CD4-positive, alpha-beta T cell (primary cell): ENCODE measurements at regions not wholly inside any gene's neighbourhood (a gene's known extent, or its start where the extent isn't known, plus 50 kb on each side); places are given as distances from the start of the nearest gene placed in this dataset.

ENCODE experiments used
- ATAC-seq: fragments of 200-7000 bp; cut with Tn5 transposase; one replicate; pipeline ENCODE4 v1.10.0; 2022; ENCODE audit warnings: mild to moderate bottlenecking; ENCODE audit not compliant: poor library complexity
- CTCF ChIA-PET: fragments of 350-600 bp; sonication (Branson Sonifier 250); formaldehyde crosslinking; loops from one replicate; lab custom pipeline; 2021; ENCODE audit warnings: antibody characterized with exemption, inconsistent platforms; lab: Charles Lee
- POLR2A ChIA-PET: fragments of 350-600 bp; sonication (Branson Sonifier 250); formaldehyde crosslinking; loops from one replicate; lab custom pipeline; 2021; ENCODE audit warnings: antibody characterized with exemption, inconsistent platforms; lab: Charles Lee
- DNase-seq, 14 experiments: peaks; one replicate each; pipeline ENCODE4 v3.0.0-alpha.2; 2013 to 2020; ENCODE audit warnings: mixed read lengths in 2 of 14
- H3K27ac ChIP-seq, 2 donors: one replicate each; pipeline versions ENCODE4 v1.5.1 to v1.7.0; 2013; ENCODE audit warnings: low read length in 2 of 2, low read depth in 1 of 2, mild to moderate bottlenecking in 1 of 2
- H3K27me3 ChIP-seq, 2 experiments: 1 replicate in 1 of 2; 2 replicates in 1 of 2; pipeline versions ENCODE4 v1.6.1 to v1.7.0; 2013; ENCODE audit warnings: low read length in 2 of 2, control low read depth in 1 of 2, mild to moderate bottlenecking in 1 of 2, moderate library complexity in 1 of 2; ENCODE audit not compliant: insufficient read depth in 2 of 2, control insufficient read depth in 1 of 2
- H3K36me3 ChIP-seq: one replicate; pipeline ENCODE4 v1.6.1; 2013; ENCODE audit warnings: low read length, control low read depth; ENCODE audit not compliant: insufficient read depth
- H3K4me1 ChIP-seq: one replicate; pipeline ENCODE4 v1.6.1; 2013; ENCODE audit warnings: low read length, control low read depth; ENCODE audit not compliant: insufficient read depth
- H3K4me3 ChIP-seq: one replicate; pipeline ENCODE4 v1.5.1; 2013; ENCODE audit warnings: mild to moderate bottlenecking, low read length, moderate library complexity
- H3K9me3 ChIP-seq, 2 experiments: 1 replicate in 1 of 2; 2 replicates in 1 of 2; pipeline versions ENCODE4 v1.6.1 to v1.7.0; 2013; ENCODE audit warnings: low read length in 2 of 2, mild to moderate bottlenecking in 2 of 2, control low read depth in 1 of 2, moderate library complexity in 1 of 2; ENCODE audit not compliant: control insufficient read depth in 1 of 2, insufficient read depth in 1 of 2
- H3K27ac Mint-ChIP-seq: one replicate; pipeline ENCODE4 v1.8.0; 2020; ENCODE audit warnings: mixed read lengths
- H3K27me3 Mint-ChIP-seq: one replicate; pipeline ENCODE4 v1.8.0; 2021; ENCODE audit warnings: mixed read lengths
- H3K36me3 Mint-ChIP-seq: one replicate; pipeline ENCODE4 v1.8.0; 2021; ENCODE audit warnings: low read depth, mixed read lengths
- H3K4me1 Mint-ChIP-seq: one replicate; pipeline ENCODE4 v1.8.0; 2021; ENCODE audit warnings: low read depth, mixed read lengths
- H3K4me3 Mint-ChIP-seq: one replicate; pipeline ENCODE4 v1.8.0; 2020; ENCODE audit warnings: mild to moderate bottlenecking, mixed read lengths
- H3K9me3 Mint-ChIP-seq: one replicate; pipeline ENCODE4 v1.8.0; 2020; ENCODE audit warnings: mixed read lengths
- CTCF ChIP-seq: fragments of 200-600 bp; IDR thresholded peaks from one replicate; pipeline ENCODE4 v1.8.0; 2022; ENCODE audit warnings: antibody characterized with exemption, mild to moderate bottlenecking
- intact Hi-C, 2 experiments: fragments of 100-400 bp; cut with DNase I in 1 of 2; cut with micrococcal nuclease in 1 of 2; formaldehyde crosslinking; loops; one replicate each; pipeline versions ENCODE4 v1.15.1 to v1.9.0; 2023 to 2025; cut with DNase I, micrococcal nuclease

GRCh38 chr6:4611429-4612129 is 164.6 kb upstream of the CDYL start:
- Mint-ChIP-seq H3K4me1 (peaks cover 4% of the 10 kb centered on the region), H3K9me3 (no peaks in the 10 kb centered on the region), H3K27ac (no peak overlapping the region), H3K4me3 (no peak overlapping the region), H3K27me3 (peaks cover 16% of the 10 kb centered on the region), H3K36me3 (no peaks in the 10 kb centered on the region)
- Histone ChIP-seq H3K4me3 (no peak overlapping the region), H3K9me3 (peaks cover 0 to 6% of the 10 kb centered on the region in 2 experiments), H3K4me1 (peaks cover 7% of the 10 kb centered on the region), H3K36me3 (no peaks in the 10 kb centered on the region), H3K27ac (no peak overlapping the region), H3K27me3 (no peaks in the 10 kb centered on the region)
- intact Hi-C loops = no loop called here
- DNase-seq = no peak
- no peak for ATAC-seq
- no peak for TF ChIP-seq CTCF
- POLR2A ChIA-PET = no interaction called here
- CTCF ChIA-PET = no interaction called here

GRCh38 chr6:4610256-4610655 is 165.9 kb upstream of the CDYL start:
- peaks cover 13% of the 10 kb centered on the region for H3K27me3 Mint-ChIP-seq
- H3K4me3 ChIP-seq = no peak overlapping the region
- H3K36me3 ChIP-seq = no peaks in the 10 kb centered on the region
- intact Hi-C loops = no loop called here
- no peak overlapping the region for H3K4me3 Mint-ChIP-seq
- no peaks in the 10 kb centered on the region for H3K36me3 Mint-ChIP-seq
- ChIA-PET POLR2A (no interaction called here), CTCF (no interaction called here)
- H3K27ac Mint-ChIP-seq = no peak overlapping the region
- no peak for TF ChIP-seq CTCF
- H3K9me3 Mint-ChIP-seq = no peaks in the 10 kb centered on the region
- DNase-seq (no peak), ATAC-seq (no peak)
- no peak overlapping the region for H3K27ac ChIP-seq
- H3K27me3 ChIP-seq = no peaks in the 10 kb centered on the region
- H3K9me3 ChIP-seq = peaks cover 0 to 6% of the 10 kb centered on the region in 2 experiments
- peaks cover 4% of the 10 kb centered on the region for H3K4me1 Mint-ChIP-seq
- peaks cover 7% of the 10 kb centered on the region for H3K4me1 ChIP-seq

GRCh38 chr6:4608361-4609115 is 167.7 kb upstream of the CDYL start:
- ATAC-seq = no peak
- Mint-ChIP-seq H3K27ac (no peak overlapping the region), H3K4me1 (peaks cover 4% of the 10 kb centered on the region), H3K9me3 (no peaks in the 10 kb centered on the region), H3K27me3 (peaks cover 17% of the 10 kb centered on the region), H3K4me3 (no peak overlapping the region), H3K36me3 (no peaks in the 10 kb centered on the region)
- no peak for TF ChIP-seq CTCF
- Histone ChIP-seq H3K9me3 (peaks cover 0 to 6% of the 10 kb centered on the region in 2 experiments), H3K27ac (no peak overlapping the region), H3K27me3 (no peaks in the 10 kb centered on the region), H3K4me1 (peaks cover 7% of the 10 kb centered on the region), H3K4me3 (no peak overlapping the region), H3K36me3 (no peaks in the 10 kb centered on the region)
- intact Hi-C loops = no loop called here
- ChIA-PET POLR2A (no interaction called here), CTCF (no interaction called here)
- no peak for DNase-seq
